ENCODE measurements at regions not wholly inside any gene's neighbourhood (a gene's known extent, or its start where the extent isn't known, plus 50 kb on each side); places are given as distances from the start of the nearest gene placed in this dataset.

DNA sequence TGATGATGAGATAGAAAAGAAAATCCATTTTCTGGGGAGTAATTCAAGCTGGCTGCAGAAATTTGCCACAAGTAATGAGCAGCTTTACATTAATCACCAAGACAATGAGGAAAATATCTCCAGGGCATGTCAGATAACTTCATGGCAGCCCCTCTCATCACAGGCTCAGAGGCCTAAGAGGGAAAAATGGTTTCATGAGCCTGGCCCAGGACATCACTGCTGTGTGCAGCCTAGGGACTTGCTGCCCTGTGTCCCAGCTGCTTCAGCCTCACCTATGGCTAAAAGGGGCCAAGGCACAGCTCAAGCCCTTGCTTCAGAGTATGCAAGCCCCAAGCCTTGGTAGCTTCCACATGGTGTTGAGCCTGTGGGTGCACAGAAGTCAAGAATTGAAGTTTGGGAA is 161.7 kb downstream of the OPA1 start:
- no peak for DNase-seq

DNA sequence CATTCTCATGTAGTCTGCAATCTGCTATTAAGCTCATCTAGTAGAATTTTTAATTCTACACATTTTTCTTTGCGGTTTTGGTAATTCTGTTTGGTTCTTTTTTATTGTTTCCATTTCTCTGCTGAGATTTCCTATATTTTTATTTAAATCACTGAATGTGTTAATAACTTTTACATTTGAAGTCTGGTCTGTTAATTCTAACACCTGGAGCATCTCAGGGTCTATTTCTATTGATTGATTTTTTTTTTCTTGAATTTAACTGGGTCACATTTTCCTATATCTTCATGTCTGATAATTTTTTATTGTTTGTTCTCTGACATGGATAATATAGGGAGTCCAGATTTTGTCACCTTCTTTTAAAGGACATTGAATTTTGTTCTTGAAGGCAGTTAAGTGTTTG is 163.5 kb downstream of the OPA1 start:
- no peak for DNase-seq

GRCh38 chr3:193757457-193757856 is 164.4 kb downstream of the OPA1 start:
- no peak for DNase-seq

- DNase-seq, result no peak
Observed at GRCh38 chr3:193761969-193762368, 169.0 kb downstream of the OPA1 start.

- no peak for DNase-seq
Observed at GRCh38 chr3:193762657-193763056, 169.6 kb downstream of the OPA1 start.

- DNase-seq, result no peak
Observed at GRCh38 chr3:193764959-193765358, 172.0 kb downstream of the OPA1 start.

GRCh38 chr3:193767353-193768069 is 174.5 kb downstream of the OPA1 start:
- no peak for DNase-seq

DNA sequence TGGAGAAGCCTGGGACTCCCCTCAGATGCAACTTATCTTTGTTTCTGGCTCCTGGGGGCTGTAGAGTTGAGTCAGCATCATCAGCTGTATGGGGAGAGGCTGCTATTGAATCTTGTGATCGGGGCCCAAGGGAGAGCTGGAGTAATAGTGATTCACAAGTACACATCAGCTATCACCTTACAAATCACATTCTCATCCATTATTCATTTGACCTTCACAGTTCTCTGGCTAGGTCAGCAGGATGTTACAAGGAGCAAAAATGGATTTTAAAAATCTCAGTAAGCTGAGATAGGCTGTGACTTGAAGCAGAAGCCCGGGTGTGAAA is 175.0 kb downstream of the OPA1 start:
- DNase-seq, result peak; percentile 43

GRCh38 chr3:193769437-193769836 is 176.4 kb downstream of the OPA1 start:
- DNase-seq, result no peak

DNA sequence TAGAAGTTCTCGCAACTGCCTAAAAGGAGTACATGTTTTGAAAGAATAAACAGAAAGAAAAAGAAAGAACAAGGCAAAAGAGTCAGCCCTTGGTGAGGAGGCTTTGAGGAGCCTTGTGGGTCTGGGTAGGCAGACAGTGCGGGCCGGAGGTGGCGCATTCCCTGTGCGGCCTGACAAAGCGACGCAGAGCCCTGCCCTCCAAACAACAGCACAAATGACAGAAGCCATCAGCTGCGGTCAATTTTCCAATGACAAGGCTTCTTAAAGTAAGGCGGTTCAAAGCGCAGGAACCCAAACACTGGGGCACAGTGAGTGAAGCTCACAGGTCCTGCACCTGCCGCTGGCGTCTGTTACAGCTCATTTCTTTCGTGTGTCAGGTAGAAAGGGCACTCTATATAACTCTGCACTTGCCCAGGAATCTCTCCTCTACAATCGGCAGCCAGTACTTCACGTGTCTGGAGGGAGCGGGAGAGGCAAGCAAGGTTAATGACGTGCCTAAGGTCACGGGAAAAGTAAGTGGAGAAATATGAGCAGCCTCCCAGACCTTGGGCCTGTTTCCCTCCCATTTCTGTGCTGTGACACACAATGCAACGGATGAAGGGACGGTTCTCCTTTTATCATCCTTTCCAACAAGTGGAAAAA is 178.1 kb downstream of the OPA1 start:
- DNase-seq, result no peak

DNA sequence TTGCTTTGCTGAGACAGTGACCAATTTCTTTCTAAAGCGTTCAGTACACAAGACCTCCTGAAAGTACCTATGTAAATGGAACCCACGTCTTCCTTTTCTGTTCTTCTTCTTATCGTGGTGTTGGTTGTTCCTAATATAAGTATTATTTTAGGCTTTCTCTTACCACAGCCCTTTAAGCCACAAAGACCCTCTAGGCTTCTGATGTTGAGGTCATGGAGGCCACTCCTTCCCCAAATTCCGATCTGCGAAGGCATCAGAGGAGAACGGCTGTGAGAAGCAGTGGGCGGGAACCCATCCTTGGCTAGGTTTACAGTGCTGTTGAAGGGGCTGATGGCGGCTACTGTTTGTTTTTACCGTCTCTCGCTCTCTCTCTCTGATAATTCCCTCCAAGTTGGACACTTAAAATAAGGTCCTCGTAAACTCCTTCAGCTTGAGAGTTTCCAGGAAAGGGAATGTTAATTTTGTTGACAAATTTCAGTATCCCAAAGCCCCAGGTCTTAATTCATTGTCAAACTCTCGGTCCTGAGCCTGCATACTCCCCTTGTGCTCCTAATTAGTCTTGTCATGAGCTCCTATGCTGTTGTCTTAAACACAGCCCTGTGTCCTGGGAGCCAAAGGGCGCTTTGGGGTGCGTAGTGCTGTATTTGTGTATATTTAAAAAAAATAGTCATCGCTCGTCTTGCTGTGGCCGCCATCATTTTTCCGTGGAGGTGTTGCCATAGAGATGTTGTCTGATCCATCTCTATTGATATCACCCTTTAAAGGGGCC is 178.8 kb downstream of the OPA1 start:
- DNase-seq, result no peak

DNA sequence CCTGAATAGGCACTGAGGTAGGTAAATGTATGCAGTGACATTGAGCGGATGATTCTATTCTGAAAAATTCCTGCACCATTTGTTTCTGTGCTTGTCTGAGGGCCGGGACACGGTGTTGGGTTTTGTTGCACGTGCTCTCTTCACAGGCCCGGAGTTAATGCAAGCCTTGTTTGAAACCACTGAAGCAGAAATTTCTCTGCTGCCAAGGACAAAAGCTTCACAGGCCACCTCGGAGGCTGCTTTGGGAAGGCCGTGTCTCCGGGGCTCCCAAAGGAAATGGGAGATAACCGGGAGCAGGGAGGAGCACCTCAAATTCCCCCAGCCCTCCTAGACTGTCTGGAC is 179.4 kb downstream of the OPA1 start:
- peak; percentile 77 for DNase-seq

- no peak for DNase-seq
Observed at GRCh38 chr3:193773266-193774220, 180.5 kb downstream of the OPA1 start.

DNA sequence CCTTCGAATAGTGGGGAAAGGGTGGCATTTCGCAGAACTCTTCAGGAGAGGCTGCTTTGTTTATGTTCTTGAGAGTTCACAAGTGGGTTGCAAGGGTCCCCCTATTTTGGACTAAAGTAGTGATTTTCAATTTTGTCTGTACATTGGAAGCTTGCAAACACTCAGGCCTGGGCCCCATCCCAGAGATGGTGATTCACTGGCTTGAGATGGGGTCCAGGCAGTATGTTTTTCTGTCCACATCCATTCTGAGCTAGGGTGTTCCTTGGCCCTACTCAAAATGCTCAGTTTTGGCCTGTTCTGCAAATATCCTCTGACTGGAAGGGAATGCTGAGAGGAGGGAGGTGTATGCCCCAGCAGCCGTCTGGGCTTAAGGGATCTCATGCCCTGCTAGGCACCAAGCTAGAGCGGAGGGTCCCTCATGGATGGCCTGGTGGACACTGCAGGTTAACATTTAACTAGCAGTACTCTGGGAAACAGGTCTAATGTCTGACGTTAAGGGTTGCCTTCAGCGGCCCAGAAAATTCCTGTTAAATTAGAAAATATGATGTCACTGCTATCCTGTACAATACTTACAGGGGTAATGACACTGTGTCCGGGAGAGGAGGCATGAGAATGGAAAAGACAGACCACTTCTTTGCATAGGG is 181.4 kb downstream of the OPA1 start:
- DNase-seq, result no peak

DNA sequence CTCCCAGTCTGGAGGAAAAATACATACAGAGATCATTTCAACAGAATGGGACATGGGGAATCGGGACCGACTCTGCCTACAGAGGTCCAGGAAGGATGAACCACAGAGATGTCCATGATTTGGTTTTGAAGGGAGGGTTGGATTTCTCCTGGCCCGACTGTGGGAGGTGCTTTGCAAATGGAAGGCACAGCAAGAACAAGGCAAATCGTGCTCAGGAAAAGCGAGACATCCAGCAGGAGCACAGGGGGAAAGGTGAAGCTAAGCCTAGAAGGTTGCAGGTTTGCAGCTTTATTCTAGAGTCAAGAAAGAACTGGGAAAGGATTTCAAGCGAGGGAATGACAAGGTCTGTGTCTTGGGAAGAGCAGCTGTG is 181.9 kb downstream of the OPA1 start:
- no peak for DNase-seq

- DNase-seq, result peak; percentile 93
Observed at GRCh38 chr3:193775421-193776077, 182.5 kb downstream of the OPA1 start.

DNA sequence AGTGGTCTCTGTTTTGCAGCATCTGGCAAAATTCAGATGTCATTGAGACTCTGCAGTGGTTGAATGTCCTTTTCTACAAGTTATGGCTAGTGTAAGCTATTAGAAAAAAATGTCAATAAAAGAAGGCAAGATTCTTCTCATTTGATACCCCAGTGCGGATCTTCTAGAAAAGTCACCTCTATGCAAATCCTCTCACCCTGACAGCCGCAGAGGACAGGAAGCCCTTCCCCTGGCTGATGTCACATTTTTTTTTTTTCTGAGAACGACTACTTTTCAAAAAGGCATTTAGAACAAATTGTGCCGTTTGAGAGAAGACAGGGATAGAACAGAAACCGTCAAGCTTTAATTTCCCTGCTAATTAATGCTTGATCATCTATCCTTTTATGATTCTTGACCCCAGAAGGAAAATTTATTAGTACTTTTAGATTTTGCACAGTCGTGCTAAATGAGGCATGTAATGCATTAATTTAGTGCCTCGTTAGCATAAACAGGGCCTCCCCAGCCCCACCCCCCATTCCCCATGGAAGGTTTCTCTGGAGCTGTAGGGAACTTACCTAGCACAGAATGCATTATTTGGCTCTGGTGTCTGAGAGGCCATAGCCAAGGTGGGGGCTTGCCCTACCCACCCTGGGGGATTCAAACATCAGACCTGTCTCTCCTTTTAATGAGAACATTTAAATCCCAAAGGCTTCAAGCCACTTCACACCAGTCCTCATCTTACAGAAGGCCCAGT is 183.8 kb downstream of the OPA1 start:
- DNase-seq, result peak; percentile 85

- DNase-seq, result peak; percentile 69
Observed at GRCh38 chr3:193777524-193777923, 184.5 kb downstream of the OPA1 start.

GRCh38 chr3:193778676-193779075 is 185.7 kb downstream of the OPA1 start:
- no peak for DNase-seq

DNA sequence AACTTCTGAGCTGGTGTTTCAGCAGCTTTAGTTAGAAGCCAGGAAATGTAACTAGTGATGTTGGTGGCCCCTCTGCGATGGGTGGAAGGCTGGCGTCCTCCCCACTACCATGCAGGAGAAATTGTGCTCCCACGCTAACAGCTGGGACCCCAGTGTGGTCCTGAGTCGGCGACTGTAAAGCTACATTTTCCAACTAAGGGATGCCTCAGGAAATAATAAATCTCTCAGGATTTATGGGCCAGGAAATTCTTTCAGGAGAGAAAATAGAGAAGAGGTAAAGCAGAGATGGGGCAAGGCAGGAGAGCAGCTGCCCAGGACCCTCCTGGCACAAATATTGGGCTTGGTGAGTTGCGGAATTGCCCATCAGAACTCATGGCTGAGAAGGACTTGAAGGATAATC is 186.9 kb downstream of the OPA1 start:
- DNase-seq, result no peak

GRCh38 chr3:193780397-193780796 is 187.4 kb downstream of the OPA1 start:
- no peak for DNase-seq
